LNCaP clone FGC (cell line): ENCODE measurements at regions not wholly inside any gene's neighbourhood (a gene's known extent, or its start where the extent isn't known, plus 50 kb on each side); places are given as distances from the start of the nearest gene placed in this dataset.

Experiments
- DNase-seq: peaks from one replicate; pipeline ENCODE4 v3.0.0-alpha.2; 2011; ENCODE audit warnings: low read depth
- H3K4me3 ChIP-seq: 2 replicates; pipeline ENCODE4 v1.5.1; 2011; ENCODE audit warnings: mild to moderate bottlenecking, low read depth, low read length, control low read depth
- TF ChIP-seq, protein P1 (sequence below): IDR thresholded peaks from 2 replicates; pipeline ENCODE4 v1.5.1; 2012; ENCODE audit warnings: mild to moderate bottlenecking; ENCODE audit not compliant: control insufficient read depth, insufficient read depth; ENCODE audit errors: extremely low read depth

GRCh38 chr6:167529444-167530335, 204.8 kb downstream of the TTLL2 start:
- no peak for DNase-seq
- H3K4me3 ChIP-seq = no peak overlapping the region
- TF ChIP-seq, protein P1, sequence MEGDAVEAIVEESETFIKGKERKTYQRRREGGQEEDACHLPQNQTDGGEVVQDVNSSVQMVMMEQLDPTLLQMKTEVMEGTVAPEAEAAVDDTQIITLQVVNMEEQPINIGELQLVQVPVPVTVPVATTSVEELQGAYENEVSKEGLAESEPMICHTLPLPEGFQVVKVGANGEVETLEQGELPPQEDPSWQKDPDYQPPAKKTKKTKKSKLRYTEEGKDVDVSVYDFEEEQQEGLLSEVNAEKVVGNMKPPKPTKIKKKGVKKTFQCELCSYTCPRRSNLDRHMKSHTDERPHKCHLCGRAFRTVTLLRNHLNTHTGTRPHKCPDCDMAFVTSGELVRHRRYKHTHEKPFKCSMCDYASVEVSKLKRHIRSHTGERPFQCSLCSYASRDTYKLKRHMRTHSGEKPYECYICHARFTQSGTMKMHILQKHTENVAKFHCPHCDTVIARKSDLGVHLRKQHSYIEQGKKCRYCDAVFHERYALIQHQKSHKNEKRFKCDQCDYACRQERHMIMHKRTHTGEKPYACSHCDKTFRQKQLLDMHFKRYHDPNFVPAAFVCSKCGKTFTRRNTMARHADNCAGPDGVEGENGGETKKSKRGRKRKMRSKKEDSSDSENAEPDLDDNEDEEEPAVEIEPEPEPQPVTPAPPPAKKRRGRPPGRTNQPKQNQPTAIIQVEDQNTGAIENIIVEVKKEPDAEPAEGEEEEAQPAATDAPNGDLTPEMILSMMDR = no peak

DNA sequence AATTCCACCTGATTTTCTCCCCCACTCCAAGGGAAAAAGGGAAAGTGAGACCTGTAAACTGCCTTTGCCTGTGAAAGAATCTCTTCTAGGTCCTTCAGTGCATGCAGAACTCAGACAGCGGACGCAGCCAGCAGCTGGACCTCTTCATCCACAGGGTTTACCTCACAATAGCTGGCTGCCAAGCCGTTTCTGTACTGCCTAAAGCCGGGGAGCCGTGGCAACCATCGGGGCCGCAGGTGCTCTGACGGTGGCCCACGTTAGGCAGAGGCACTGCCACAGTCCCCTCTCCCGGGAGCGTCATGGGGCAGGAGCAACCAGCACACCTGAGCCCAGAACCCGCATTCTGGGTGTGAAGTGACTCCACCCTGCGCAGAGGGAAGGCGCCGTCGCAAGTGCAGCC, 206.1 kb downstream of the TTLL2 start:
- TF ChIP-seq, protein P1 = no peak
- no peak for DNase-seq
- no peak overlapping the region for H3K4me3 ChIP-seq

DNA sequence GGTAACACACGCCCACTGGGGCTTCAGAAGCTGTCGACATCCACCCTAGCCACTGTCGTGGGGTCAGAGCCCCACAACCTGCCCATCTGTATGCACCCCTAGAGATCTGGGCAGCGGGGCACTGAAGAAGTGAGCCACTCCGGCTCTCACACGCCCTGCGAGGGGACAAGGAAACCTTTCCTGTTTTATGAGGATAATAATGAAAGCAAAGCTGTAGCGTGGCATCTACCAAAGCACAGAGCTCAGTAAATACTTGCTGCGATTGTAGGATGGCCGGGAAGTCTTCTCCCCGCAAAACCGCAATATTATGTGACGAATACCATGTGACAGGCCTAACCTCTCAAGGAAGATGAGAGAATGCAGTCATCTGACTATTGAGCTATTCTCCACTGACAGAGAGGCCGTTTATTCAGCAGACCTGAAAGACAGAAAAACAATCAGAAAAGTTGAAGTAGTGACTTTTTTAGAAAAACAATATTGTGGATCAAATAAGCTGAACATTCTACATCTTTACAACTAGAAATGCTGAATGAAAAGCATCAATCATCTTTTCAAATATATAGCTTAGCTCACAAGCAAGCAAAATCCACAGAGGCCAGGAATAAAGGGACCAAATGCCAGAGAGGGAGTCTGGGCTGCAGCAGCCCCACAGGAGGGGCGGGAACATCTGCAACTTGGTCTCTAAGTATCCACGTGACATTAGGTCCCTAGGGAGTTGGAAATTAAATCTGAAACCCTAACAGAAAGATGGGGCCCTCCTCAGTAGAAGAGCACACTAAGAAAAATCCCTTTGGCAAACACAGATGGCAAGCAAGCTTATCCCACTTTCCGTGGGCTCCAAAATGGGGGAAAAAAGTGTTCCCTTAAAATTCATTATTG, 207.8 kb downstream of the TTLL2 start:
- TF ChIP-seq, protein P1 = no peak
- no peak for DNase-seq
- no peak overlapping the region for H3K4me3 ChIP-seq

DNA sequence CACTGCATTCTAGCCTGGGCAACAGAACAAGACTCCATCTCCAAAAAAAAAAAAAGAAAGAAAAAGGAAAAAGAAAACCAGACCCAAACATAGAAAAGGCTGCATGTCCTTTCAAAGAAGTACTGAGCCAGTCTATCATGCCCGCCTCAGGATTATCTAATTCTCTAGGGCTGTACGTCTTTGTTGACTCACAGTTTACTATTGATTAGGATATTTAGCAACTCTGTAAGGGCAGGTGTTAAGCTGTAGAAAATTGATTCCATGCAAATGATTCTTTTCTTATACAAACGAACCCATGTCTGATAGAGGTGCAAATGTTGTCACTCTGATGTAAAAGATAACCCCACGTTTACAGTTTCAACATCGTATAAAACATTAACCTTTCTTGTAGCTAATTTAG, 209.0 kb downstream of the TTLL2 start:
- TF ChIP-seq, protein P1 = no peak
- DNase-seq = no peak
- no peak overlapping the region for H3K4me3 ChIP-seq

- DNase-seq = no peak
- TF ChIP-seq, protein P1 = no peak
- H3K4me3 ChIP-seq = no peak overlapping the region
These were observed 212.9 kb downstream of the TTLL2 start for GRCh38 chr6:167537816-167538215.

DNA sequence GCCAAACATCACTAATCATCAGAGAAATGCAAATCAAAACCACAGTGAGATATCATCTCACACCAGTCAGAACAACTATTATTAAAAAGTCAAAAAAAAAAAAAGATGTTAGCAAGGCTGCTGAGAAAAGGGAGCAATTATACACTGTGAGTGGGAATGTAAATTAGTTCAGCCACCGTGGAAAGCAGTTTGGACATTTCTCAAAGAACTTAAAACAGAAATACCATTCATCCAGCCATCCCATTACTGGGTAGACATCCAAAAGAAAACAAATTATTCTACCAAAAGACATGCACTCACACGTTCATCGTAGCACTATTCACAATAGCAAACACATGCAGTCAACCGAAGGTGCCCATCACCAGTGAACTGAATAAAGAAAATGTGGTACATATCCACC, 213.9 kb downstream of the TTLL2 start:
- DNase-seq = no peak
- H3K4me3 ChIP-seq = no peak overlapping the region
- TF ChIP-seq, protein P1 = no peak
